Neuronal stem cell (in vitro differentiated cells): ENCODE measurements at regions not wholly inside any gene's neighbourhood (a gene's known extent, or its start where the extent isn't known, plus 50 kb on each side); places are given as distances from the start of the nearest gene placed in this dataset.
A peak's percentile ranks its signal among the peaks of the same experiment; 100 is the strongest.

Source experiments
- DNase-seq: peaks from one replicate; pipeline ENCODE4 v3.0.0-alpha.2; 2013; ENCODE audit warnings: low spot score
- H2AFZ ChIP-seq: one replicate; pipeline ENCODE4 v1.6.1; 2013; ENCODE audit warnings: mild to moderate bottlenecking, low read length, inconsistent platforms
- H2AK5ac ChIP-seq: 2 replicates; pipeline ENCODE4 v1.6.1; 2013; ENCODE audit warnings: low read depth, mild to moderate bottlenecking, inconsistent platforms, low read length, moderate library complexity, mixed read lengths
- H2BK120ac ChIP-seq: 2 replicates; pipeline ENCODE4 v1.6.1; 2013; ENCODE audit warnings: low read depth, mild to moderate bottlenecking, inconsistent platforms, low read length, moderate library complexity, mixed read lengths
- H2BK12ac ChIP-seq: one replicate; pipeline ENCODE4 v1.6.1; 2013; ENCODE audit warnings: low read length, inconsistent platforms
- H2BK15ac ChIP-seq: 2 replicates; pipeline ENCODE4 v1.6.1; 2013; ENCODE audit warnings: mild to moderate bottlenecking, low read length, inconsistent platforms, mixed read lengths
- H2BK5ac ChIP-seq: one replicate; pipeline ENCODE4 v1.6.1; 2013; ENCODE audit warnings: inconsistent platforms, mild to moderate bottlenecking, low read length, moderate library complexity
- H3K14ac ChIP-seq: one replicate; pipeline ENCODE4 v1.6.1; 2013; ENCODE audit warnings: low read length, inconsistent platforms
- H3K18ac ChIP-seq: 2 replicates; pipeline ENCODE4 v1.6.1; 2013; ENCODE audit warnings: low read length, inconsistent platforms
- H3K23ac ChIP-seq: 2 replicates; pipeline ENCODE4 v1.6.1; 2013; ENCODE audit warnings: low read depth, mild to moderate bottlenecking, mixed read lengths, low read length, inconsistent platforms; ENCODE audit not compliant: poor library complexity
- H3K27ac ChIP-seq: replicated peaks from 3 replicates; pipeline ENCODE4 v1.5.1; 2013; ENCODE audit warnings: low read length, inconsistent platforms
- H3K27me3 ChIP-seq, 3 experiments: 2 replicates each; pipeline ENCODE4 v1.6.1; 2013; ENCODE audit warnings: low read length in 3 of 3, mild to moderate bottlenecking in 2 of 3, inconsistent platforms in 1 of 3, low read depth in 1 of 3, mixed read lengths in 1 of 3, moderate library complexity in 1 of 3; ENCODE audit not compliant: control insufficient read depth in 3 of 3, insufficient read depth in 3 of 3
- H3K36me3 ChIP-seq, 2 donors: replicated peaks in 1 of 2; 2 replicates each; pipeline ENCODE4 v1.6.1; 2013; ENCODE audit warnings: low read length in 2 of 2; ENCODE audit not compliant: control insufficient read depth in 2 of 2, insufficient read depth in 2 of 2
- H3K4ac ChIP-seq: 2 replicates; pipeline ENCODE4 v1.6.1; 2013; ENCODE audit warnings: inconsistent platforms, mild to moderate bottlenecking, low read length, moderate library complexity
- H3K4me1 ChIP-seq, 2 donors: 1 replicate in 1 of 2; 2 replicates in 1 of 2; pipeline ENCODE4 v1.6.1; 2013; ENCODE audit warnings: low read length in 2 of 2, low read depth in 1 of 2; ENCODE audit not compliant: control insufficient read depth in 2 of 2, insufficient read depth in 1 of 2
- H3K4me2 ChIP-seq: one replicate; pipeline ENCODE4 v1.6.1; 2013; ENCODE audit warnings: mild to moderate bottlenecking, low read length, inconsistent platforms; ENCODE audit not compliant: insufficient read depth, poor library complexity, severe bottlenecking
- H3K4me3 ChIP-seq, 2 donors: 2 replicates each; pipeline ENCODE4 v1.5.1; 2013; ENCODE audit warnings: low read length in 2 of 2, mild to moderate bottlenecking in 2 of 2, inconsistent platforms in 1 of 2, moderate library complexity in 1 of 2
- H3K79me1 ChIP-seq: one replicate; pipeline ENCODE4 v1.6.1; 2013; ENCODE audit warnings: low read depth, mild to moderate bottlenecking, inconsistent platforms, low read length, moderate library complexity
- H3K9ac ChIP-seq: one replicate; pipeline ENCODE4 v1.6.1; 2013; ENCODE audit warnings: mild to moderate bottlenecking, low read depth, low read length, inconsistent platforms; ENCODE audit not compliant: poor library complexity
- H3K9me3 ChIP-seq, 2 donors: replicated peaks in 1 of 2; 2 replicates each; pipeline versions ENCODE3 to v1.6.1; 2013; ENCODE audit warnings: low read length in 2 of 2, mild to moderate bottlenecking in 2 of 2, inconsistent platforms in 1 of 2, low read depth in 1 of 2, mixed read lengths in 1 of 2, moderate library complexity in 1 of 2; ENCODE audit not compliant: control insufficient read depth in 2 of 2, insufficient read depth in 1 of 2
- H4K8ac ChIP-seq: one replicate; pipeline ENCODE4 v1.6.1; 2013; ENCODE audit warnings: low read depth, mild to moderate bottlenecking, inconsistent platforms, low read length, moderate library complexity
- H4K91ac ChIP-seq: one replicate; pipeline ENCODE4 v1.6.1; 2013; ENCODE audit warnings: low read length, low read depth, mild to moderate bottlenecking, inconsistent platforms; ENCODE audit not compliant: poor library complexity
- WGBS, 2 donors: extraction: QIAGEN DNeasy Blood & Tissue Kit; methylation state at CpG; one replicate each; pipeline ENCODE4 v1.1.7; 2013; ENCODE audit warnings: missing lambda C conversion rate in 2 of 2, mixed read lengths in 1 of 2; ENCODE audit not compliant: insufficient read length in 2 of 2, insufficient replicate concordance in 1 of 2; ENCODE audit errors: extremely low coverage in 2 of 2; 5-methylcytosine and 5-hydroxymethylcytosine counted together

DNA sequence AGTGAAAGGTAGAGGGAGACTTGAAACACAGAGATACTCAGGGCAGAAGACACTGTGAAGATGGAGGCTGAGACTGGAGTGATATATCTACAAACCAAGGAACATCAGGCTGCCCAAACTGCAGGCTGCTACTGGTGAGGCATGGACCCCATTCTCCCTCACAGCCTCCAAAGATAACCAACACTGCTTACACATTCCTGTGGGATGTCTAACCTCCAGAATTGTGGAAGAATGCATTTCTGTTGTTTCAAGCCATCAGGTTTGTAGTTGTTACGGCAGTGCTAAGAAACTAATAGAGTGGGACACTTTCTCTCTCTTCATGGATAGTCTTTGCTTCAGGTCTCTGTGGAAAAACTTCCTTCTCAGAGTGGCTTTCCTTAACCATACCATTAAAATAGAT lies 182.6 kb upstream of the TMEM106B start:
- H3K9ac ChIP-seq, result no peak overlapping the region
- no peak overlapping the region for H3K18ac ChIP-seq
- no peak overlapping the region for H3K27ac ChIP-seq
- H4K91ac ChIP-seq, result no peak overlapping the region
- H3K23ac ChIP-seq, result no peak overlapping the region
- no CpG with 5 or more reads among the region's 1 CpG for WGBS, 2 donors
- H3K14ac ChIP-seq, result no peak overlapping the region
- no peak overlapping the region for H3K4me3 ChIP-seq
- no peaks in the 10 kb centered on the region for H3K79me1 ChIP-seq
- H2AFZ ChIP-seq, result no peak overlapping the region
- no peak overlapping the region for H2BK5ac ChIP-seq
- no peaks in the 10 kb centered on the region for H3K36me3 ChIP-seq
- H3K27me3 ChIP-seq, result no peaks in the 10 kb centered on the region
- no peak overlapping the region for H2BK15ac ChIP-seq
- H3K4ac ChIP-seq, result no peak overlapping the region
- H2AK5ac ChIP-seq, result no peak overlapping the region
- peaks cover 0 to 1% of the 10 kb centered on the region in 2 donors for H3K4me1 ChIP-seq
- no peak overlapping the region for H3K4me2 ChIP-seq
- no peaks in the 10 kb centered on the region for H3K9me3 ChIP-seq
- no peak overlapping the region for H2BK120ac ChIP-seq
- no peak overlapping the region for H2BK12ac ChIP-seq
- DNase-seq, result no peak
- H4K8ac ChIP-seq, result no peak overlapping the region

DNA sequence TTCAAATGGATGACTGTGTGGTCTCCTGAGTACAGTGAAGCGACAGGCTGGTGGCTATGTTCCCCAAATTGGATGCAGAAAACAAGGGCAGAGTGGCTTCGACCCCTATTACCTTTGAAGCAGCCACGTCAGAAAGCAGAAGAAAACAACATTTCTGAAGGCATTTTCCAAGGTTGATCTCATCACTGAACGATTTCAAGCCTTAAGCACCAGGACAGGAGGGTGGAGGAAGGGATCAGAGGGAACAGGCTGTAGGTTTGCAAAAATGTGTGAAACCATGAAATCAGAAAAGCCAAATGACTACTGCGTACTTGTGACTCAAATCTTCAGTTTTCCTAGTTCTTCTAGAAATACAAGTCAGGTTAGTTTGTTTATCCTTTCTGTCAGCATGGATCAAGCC lies 181.0 kb upstream of the TMEM106B start:
- no peak for DNase-seq

DNA sequence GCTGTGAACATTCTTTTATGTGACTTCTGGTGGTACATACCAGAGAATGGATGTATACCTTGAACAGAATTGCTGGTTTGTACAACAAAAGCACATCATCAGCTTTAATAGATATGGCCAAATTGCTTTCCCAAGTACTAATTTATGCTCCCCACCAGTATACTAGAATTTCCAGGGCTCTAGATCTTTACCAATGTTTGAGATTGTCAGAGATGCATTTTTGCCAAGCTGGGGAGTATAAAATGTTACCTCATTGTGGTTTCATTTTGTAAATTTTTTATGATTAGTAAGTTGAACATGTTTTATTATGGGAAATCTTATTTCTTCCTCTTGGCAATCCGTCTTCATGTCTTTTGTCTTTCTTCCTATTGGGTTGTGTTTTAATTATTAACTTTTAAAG lies 179.9 kb upstream of the TMEM106B start:
- H3K9ac ChIP-seq, result no peak overlapping the region
- no peak overlapping the region for H4K8ac ChIP-seq
- H2AK5ac ChIP-seq, result no peak overlapping the region
- no peak overlapping the region for H3K4ac ChIP-seq
- H2BK5ac ChIP-seq, result no peak overlapping the region
- no peak overlapping the region for H3K23ac ChIP-seq
- no peak overlapping the region for H4K91ac ChIP-seq
- H3K4me2 ChIP-seq, result no peak overlapping the region
- H2BK12ac ChIP-seq, result no peak overlapping the region
- no peak overlapping the region for H2AFZ ChIP-seq
- H3K36me3 ChIP-seq, result no peaks in the 10 kb centered on the region
- H2BK120ac ChIP-seq, result no peak overlapping the region
- WGBS, 2 donors, result no CpG with 5 or more reads among the region's 1 CpG
- H2BK15ac ChIP-seq, result no peak overlapping the region
- DNase-seq, result no peak
- H3K27ac ChIP-seq, result no peak overlapping the region
- no peaks in the 10 kb centered on the region for H3K27me3 ChIP-seq
- H3K4me3 ChIP-seq, result no peak overlapping the region
- H3K14ac ChIP-seq, result no peak overlapping the region
- H3K4me1 ChIP-seq, result peaks cover 0 to 1% of the 10 kb centered on the region in 2 donors
- H3K9me3 ChIP-seq, result no peaks in the 10 kb centered on the region
- no peaks in the 10 kb centered on the region for H3K79me1 ChIP-seq
- H3K18ac ChIP-seq, result no peak overlapping the region

More for the DNA sequence above, 181.0 kb upstream of the TMEM106B start:
- no peak overlapping the region for H3K4ac ChIP-seq
- H2BK15ac ChIP-seq, result no peak overlapping the region
- no peak overlapping the region for H3K23ac ChIP-seq
- H3K4me2 ChIP-seq, result no peak overlapping the region
- no peaks in the 10 kb centered on the region for H3K9me3 ChIP-seq
- peaks cover 0 to 1% of the 10 kb centered on the region in 2 donors for H3K4me1 ChIP-seq
- no peak overlapping the region for H4K91ac ChIP-seq
- no peak overlapping the region for H2AK5ac ChIP-seq
- no peak overlapping the region for H3K9ac ChIP-seq
- no peak overlapping the region for H3K4me3 ChIP-seq
- H3K18ac ChIP-seq, result no peak overlapping the region
- WGBS, 2 donors, result no CpG with 5 or more reads among the region's 5 CpGs
- H3K27ac ChIP-seq, result no peak overlapping the region
- no peak overlapping the region for H3K14ac ChIP-seq
- no peak overlapping the region for H4K8ac ChIP-seq
- H3K27me3 ChIP-seq, result no peaks in the 10 kb centered on the region
- no peak overlapping the region for H2BK12ac ChIP-seq
- H2BK5ac ChIP-seq, result no peak overlapping the region
- no peaks in the 10 kb centered on the region for H3K79me1 ChIP-seq
- H3K36me3 ChIP-seq, result no peaks in the 10 kb centered on the region
- H2BK120ac ChIP-seq, result no peak overlapping the region
- peak overlapping the region; percentile 24 for H2AFZ ChIP-seq

DNA sequence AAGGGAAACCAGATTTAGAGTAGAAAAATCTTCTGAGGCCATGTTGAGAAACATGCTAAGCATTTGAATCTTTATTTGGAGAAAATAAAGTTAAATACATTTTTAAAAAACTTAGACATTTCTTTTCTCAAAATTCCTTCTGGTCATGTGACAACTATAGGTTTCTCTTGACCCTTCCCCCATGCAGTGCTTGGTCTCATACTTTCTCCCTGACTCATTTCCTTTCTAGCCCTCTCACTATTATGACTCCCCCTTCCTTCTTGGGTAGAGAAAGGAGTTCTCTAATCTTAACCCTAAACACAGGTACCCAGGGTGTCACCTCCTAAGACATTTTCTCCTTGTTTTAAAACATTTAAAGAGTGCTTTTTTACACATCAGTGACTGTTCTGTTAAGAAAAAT lies 179.5 kb upstream of the TMEM106B start:
- Histone ChIP-seq H2AFZ (no peak overlapping the region), H2BK12ac (no peak overlapping the region), H3K79me1 (no peaks in the 10 kb centered on the region), H3K27ac (no peak overlapping the region), H4K8ac (no peak overlapping the region), H3K9me3 (no peaks in the 10 kb centered on the region), H3K4me3 (no peak overlapping the region), H3K14ac (no peak overlapping the region), H4K91ac (no peak overlapping the region), H2BK5ac (no peak overlapping the region), H3K4me1 (peaks cover 0 to 1% of the 10 kb centered on the region in 2 donors), H3K4me2 (no peak overlapping the region), H3K18ac (no peak overlapping the region), H3K36me3 (no peaks in the 10 kb centered on the region), H3K27me3 (no peaks in the 10 kb centered on the region), H2BK15ac (no peak overlapping the region), H2BK120ac (no peak overlapping the region), H3K23ac (no peak overlapping the region), H3K9ac (no peak overlapping the region), H2AK5ac (no peak overlapping the region), H3K4ac (no peak overlapping the region)
- DNase-seq, result no peak
